ENCODE measurements at regions not wholly inside any gene's neighbourhood (a gene's known extent, or its start where the extent isn't known, plus 50 kb on each side); places are given as distances from the start of the nearest gene placed in this dataset.

GRCh38 chr16:61371881-61372280, 664.4 kb downstream of the CDH8 start:
- TF ChIP-seq CTCF (IDR thresholded peaks at IDR 0.05 in 4 of 5, conservative IDR thresholded peaks at IDR 0.05 in 1 of 5) (no peak), POLR2A (IDR thresholded peaks at IDR 0.05) (no peak)
